ENCODE measurements at regions not wholly inside any gene's neighbourhood (a gene's known extent, or its start where the extent isn't known, plus 50 kb on each side); places are given as distances from the start of the nearest gene placed in this dataset.
"Not testable (repeated sequence)": the region's sequence is repeated elsewhere in the genome, so short reads cannot be mapped to it uniquely, and the experiment has no call there.

DNA sequence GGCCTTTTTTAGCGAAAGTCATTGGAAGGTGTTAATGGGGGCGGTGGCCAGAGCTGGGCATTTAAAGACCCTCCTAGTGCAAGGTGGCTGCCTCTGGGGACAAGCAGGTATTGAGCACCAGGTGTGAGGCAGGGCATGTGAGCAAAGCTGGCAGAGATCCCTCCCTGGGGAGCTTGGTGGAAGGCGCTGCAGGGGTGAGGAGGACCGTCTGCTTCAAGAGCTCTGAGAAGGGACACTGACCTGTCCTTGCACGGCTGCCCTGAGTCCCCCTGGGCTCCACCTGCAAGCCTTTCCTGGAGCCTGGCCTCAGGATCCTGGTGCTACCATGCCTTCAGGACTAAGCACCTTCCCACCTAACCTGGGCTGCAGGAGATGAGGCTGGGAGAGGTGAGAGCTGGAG is 127.0 kb upstream of the CIBAR2 start:
- DNase-seq (ENCODE audit: low read depth): no peak

DNA sequence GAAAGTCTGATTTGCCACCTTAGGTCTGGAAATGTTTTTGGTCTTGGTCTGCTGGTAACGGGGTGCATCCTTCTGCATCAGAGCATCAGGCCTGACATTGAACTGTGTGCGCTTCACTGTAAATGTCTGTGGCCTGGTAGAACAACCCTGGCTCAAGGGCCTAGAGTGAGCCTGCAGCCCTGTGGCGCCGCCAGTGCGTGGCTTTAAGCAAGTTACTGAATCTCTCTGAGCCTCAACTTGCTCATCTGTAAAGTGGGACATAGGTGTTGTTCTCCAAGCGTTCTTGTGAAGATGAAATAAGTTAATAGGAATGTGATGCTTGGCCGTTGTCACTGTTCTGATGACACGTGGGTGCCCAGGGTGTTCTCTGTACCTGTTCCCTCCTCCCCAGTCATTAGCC is 127.6 kb upstream of the CIBAR2 start:
- no peak for DNase-seq (ENCODE audit: low read depth)

DNA sequence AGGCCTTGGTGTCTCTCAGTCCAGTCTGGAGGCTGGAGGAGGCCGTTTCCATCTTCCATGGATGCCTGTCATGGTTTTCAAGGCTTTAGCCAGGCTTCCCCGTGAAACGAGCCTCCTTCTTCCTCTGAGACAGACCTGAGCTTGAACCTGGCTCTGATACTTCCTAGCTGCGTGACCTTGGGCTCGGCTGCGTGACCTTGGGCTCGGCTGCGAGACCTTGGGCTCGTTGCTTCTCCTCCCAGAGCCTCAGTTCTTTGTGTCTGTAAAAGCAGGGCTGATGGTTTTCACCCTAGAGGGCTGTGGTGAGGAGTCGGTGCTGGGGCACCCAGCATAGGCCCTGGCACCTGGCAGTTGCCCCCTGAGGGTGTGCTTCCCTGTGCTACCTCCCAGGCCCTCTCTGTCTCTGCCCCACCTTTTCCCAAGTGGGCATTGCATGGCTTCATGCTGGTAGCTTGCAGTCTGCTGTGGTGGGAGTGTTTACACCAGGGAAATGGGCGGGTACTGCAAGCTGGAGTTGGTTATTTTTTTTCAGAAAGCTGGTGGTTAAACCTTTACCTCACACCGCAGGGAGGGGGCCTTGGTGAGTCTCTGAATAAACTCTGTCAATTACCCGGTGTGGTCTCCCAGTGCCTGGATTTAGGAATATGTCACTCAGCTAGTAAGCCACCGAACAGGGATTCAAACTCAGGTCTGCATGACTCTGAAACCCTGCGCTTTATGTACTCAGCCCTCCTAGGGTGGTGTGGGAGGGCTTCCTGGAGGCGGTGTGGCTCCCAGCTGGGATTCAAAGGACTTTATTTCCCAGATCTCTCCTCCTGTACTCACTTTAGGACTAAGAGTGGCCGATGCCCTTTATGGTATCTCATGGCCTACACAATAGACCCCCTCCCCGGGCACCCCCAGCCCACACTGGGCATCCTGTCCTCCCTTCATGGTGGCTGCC is 129.0 kb upstream of the CIBAR2 start:
- DNase-seq (ENCODE audit: low read depth): no peak

DNA sequence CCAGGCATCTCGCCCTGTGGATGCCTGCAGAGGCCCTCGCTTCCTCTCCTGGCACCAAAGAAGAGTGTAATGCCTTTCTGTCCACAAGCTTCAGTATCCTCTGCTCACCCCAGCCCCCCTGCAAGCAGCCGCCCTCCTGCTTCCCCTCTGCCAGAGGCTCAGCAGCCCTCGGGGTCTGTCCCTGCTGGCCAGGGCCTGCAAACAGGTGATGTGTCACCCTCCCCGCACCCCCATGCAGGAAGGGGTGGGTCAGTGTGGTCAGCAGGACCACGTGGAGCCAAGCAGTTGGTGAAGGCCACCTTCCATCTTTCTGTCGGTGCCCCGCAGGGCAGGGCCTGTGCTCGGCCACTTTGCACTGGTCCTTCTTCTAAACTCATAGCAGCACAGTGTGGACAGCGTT is 129.9 kb upstream of the CIBAR2 start:
- DNase-seq (ENCODE audit: low read depth): no peak

DNA sequence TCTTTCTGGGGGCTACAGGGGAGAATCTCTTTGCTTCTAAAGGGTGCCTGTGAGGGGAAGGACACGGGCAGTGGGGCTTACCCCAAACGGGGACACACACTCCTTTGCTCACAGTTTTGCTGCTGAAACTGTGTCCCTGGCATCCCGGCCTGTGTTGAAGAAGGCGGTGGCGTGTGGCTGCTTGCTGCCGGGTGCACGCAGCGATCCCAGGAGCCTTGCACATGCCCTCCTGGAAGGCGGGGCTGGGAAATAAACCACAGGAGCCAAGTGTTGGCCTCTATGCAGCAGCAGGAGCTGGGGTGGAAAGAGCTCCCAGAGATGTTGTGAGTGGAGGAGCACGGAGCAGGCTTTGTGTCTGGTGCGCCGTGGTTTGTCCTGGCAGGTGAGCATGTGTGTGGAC is 131.0 kb upstream of the CIBAR2 start:
- no peak for DNase-seq (ENCODE audit: low read depth)

DNA sequence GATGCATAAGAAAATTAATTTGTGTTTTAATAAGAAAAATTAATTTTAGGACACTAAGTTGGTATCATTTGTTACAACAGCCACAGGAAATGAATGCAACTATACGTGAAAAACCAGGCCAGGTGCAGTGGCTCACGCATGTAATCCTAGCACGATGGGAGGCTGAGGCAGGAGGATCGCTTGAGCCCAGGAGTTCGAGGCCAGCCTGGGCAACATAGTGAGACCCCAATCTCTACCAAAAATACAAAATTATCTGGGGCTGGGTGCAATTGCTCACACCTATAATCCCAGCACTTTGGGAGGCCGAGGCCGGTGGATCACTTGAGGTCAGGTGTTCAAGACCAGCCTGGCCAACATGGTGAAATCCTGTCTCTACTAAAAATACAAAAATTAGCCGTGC is 132.2 kb upstream of the CIBAR2 start:
- DNase-seq (ENCODE audit: low read depth): not testable (repeated sequence)

DNA sequence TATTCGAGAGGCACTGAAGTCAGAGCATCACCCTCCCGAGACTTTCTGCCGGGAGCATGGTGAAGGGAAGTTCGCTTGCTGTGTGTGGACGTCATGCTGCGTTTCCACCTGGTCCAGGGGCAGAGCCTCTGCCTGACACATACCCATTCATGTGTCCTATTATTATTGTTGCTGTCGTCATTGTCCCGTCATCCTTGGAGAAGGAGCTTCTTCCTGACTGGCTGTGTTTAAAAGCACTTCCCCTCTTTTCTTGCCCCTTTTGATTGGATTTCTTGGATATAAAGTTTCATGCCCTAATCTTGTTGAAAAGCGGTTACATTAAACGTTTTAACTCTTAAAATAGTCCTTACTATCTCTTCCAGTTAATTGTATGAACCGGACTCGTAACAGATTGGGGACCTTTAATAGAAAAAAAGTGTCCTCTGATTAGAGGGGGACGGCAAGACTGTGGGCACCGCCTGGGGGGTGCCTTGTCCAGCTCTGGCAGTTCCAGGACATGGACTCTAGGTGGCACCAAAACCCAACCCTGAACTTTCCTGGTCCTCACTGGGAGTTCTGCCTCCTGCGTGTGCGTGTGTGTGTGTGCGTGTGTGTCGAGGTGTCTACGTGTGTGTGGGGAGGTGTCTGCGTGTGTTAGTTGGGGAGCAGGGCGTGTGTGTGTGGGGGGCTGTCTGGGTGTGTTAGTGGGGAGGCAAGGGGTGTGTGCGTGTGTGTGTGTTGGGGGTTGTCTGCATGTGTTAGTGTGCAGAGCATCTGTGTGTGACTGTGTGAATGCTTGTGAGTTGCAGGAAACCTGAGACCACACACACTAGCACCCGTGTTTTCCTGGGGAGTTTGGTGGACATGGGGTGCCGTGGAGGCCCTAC is 133.3 kb upstream of the CIBAR2 start:
- DNase-seq (ENCODE audit: low read depth): no peak

DNA sequence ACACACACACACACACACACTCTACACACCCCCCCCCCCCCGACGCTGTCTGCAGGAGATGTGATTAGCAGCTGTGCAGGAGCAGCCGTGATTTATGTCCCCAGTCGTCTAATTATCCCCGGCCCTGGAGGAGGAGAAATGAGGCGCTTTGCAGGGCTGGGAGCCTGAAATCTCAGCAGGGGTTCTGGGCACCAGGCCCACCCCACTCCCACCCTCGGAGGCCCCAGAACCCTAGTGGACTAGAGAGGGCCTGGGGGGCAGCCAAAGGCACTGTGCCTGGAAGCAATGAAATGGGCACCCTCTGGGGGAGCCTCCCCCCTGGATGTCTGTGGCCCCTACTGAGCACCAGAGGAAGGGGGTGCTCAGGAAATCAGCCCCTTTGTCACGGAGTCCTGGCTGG is 134.2 kb upstream of the CIBAR2 start:
- no peak for DNase-seq (ENCODE audit: low read depth)

DNA sequence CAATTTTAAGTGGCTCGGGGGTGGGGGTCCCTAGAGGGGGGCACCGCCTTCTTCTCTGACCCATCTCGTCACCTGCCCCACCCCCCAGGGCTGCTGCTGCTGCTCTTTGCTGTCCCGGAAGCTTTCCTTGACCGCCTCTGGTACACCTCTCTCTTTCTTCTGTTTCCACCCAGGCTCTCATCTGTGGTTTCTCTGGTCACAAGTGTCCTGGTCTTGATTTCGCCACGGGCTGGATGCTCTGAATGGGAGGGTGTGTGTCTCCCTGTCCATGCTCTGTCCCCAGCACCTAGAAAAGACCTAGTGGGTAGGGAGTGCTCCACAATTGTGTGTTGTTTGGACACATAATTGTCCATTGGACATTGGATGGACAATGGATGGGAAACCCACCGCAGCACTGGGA is 134.7 kb upstream of the CIBAR2 start:
- no peak for DNase-seq (ENCODE audit: low read depth)

DNA sequence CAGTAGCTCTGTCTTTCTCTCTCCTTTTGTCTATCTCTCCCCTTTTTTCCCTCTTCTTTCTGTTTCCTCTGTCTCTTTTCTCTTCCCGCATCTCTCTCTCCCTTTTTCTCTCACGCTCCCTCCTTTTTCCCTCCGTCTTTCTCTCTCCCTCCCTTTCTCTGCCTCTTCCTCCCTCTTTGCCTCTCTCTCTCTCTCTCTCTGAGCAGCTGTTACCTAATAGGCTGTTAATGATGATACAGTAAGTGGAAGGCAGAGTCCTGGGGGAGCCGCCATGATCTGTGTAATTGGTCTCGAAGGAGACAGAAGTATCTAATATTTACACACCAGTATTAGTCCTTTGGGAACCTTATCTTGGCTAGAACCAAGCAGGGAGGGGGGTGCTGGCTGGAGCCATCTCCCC is 136.1 kb upstream of the CIBAR2 start:
- DNase-seq (ENCODE audit: low read depth): no peak

DNA sequence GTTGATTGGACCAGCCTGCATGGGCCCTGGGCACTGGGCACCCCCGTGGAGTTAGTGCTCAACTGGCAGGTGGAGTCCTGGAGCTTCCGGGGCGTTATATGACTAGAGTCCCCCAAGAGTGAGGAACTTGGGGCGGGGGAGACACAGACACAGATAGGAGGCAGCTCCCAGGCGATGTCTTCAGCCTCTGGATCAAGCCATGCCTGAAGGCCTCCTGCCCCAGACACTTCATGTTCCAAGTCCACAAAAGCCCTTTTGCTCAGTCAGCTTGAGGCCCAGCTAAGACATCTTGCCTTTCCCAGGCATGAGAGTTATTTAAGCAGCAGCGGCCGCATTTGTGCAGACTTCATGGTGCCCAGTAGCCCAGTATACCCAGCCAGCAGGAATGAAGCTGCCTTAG is 136.6 kb upstream of the CIBAR2 start:
- no peak for DNase-seq (ENCODE audit: low read depth)

DNA sequence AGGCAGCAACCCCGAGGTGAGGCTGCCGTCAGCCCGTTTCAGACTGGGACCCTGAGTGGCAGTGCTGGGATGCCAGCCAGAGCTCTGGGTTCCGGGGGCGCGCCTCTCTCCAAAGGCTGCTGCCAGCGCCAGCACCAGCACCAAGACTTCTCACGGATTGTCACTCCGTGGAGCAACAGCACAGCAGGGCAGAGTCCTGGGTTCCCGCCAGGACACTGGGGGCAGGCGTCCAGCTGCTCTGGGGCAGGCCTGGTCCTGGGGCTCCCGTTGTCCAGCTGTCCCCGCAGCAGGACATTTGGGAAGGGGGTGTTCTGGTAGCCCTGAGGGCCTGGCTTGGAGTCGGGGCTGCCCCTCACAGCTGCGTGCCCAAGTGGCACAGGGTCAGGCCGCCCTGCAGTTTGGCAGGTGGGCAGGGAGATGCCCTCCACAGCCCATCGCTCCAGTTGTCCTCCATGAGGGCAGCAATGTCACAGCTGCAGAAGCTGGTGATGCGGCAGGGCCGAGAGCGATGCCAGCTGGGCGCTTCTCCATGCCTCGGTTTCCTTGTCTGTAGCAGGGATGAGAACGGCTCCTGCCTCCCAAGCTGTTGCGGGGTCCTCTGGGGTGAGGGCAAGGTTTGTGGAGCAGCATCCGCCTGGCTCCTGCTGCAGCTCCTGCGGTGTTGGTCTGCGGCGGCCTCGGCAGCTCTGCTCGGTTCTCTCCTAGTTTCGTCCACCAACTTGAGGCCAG is 137.3 kb upstream of the CIBAR2 start:
- DNase-seq (ENCODE audit: low read depth): no peak

DNA sequence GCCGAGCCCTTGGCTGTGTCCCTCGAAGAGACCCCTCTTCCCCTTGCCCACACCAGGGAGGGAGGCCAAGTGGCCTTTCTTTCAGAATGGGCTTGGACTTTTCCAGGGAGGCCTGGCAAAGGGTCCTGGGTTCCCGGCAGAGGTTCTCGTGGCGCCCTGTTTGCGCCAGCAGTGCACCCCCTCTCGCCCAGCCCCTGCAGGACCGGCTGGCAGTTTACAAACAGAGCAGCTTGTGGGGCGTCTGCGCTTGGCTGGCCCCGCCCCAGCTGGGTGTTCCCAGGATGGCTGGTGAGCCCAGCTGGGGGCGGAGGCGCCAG is 137.8 kb upstream of the CIBAR2 start:
- no peak for DNase-seq (ENCODE audit: low read depth)

DNA sequence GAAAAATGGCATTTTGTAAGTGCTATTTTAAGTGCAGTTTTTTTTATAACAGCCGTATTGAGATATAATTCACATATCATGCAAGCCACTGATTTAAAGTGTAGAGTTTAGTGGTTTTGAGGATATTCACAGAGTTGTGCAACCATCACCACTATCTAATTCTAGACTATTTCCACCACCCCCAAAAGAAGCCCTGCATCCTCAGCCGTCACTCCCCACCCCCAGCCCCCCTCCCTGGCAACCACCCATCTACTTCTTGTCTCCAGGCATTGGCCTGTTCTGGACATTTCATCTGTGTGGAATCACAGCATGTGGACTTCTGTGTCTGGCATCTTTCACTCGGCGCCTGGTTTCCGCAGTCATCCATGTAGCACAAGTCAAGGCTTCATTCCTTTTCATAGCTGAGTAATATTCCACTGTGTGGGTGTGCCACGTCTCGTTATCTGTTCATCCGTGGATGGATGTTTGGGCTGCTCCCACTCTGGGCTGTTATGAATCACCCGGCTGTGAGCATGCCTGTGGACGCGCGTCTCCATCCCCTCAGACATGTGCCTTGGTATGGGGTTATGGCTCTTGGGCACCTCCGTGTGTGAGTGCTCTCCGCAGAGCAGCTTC is 138.4 kb upstream of the CIBAR2 start:
- DNase-seq (ENCODE audit: low read depth): no peak

DNA sequence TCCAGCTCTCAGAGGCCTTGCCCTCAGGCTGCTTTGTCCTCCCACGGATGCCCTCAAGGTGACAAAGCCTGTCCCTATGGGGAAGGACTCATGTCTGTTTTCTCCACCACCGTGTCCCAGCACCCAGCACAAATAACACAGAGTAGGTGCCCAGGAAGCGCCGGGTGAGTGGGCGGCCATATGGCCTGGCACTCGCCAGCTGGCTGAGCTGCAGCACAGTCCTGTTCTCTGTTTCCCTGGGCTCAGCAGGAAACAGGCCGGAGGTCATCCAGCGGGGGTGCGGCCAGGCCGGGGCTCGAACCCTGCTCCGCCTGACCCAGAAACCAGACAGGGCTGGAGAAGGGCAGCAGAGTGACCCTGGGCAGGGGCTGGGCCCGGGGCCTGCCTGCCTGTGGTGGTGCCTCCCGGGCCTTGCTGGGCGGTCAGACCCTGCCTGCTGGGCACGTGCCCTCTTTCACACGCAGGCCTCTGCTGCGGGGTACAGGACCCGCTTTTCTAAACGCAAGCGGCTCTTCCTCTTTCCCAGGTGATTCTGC is 139.0 kb upstream of the CIBAR2 start:
- DNase-seq (ENCODE audit: low read depth): no peak

DNA sequence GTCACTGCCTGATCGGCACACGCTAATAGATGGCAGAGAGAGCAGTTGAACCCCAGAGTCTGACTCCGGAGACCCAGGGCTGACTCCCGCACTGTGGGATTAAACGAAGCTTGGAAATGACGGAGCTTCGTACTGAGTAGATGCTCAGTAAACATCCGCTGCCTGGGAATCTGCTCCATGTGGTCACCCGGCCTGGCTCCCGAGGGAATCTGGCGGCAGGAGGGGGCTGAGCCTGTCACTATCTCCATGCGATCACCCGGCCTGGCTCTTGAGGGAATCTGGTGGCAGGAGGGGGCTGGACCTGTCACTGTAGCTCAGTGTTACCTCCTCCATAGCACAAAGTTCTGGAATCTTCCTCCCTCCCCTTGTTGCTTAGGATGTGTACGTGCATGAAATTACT is 139.7 kb upstream of the CIBAR2 start:
- no peak for DNase-seq (ENCODE audit: low read depth)

DNA sequence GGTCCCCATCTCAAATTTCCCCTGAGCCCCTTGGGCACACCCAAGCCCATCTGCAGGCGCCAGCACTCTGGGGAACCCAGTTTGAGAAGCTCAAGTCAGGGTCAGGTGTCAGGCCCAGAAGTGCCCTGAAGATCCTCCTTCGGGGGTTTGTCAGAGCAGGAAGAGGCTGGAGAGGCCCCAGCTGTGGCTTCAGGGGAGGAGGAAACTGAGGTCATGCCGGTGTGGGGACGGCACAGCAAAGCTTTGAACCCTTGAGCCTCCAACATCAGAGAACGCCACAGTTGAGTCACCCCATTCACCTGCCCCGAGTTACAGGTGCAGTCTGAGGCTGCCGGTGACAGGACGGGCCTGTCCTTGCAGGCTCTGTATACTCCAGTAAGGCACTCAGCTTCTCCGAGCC is 140.2 kb upstream of the CIBAR2 start:
- no peak for DNase-seq (ENCODE audit: low read depth)

DNA sequence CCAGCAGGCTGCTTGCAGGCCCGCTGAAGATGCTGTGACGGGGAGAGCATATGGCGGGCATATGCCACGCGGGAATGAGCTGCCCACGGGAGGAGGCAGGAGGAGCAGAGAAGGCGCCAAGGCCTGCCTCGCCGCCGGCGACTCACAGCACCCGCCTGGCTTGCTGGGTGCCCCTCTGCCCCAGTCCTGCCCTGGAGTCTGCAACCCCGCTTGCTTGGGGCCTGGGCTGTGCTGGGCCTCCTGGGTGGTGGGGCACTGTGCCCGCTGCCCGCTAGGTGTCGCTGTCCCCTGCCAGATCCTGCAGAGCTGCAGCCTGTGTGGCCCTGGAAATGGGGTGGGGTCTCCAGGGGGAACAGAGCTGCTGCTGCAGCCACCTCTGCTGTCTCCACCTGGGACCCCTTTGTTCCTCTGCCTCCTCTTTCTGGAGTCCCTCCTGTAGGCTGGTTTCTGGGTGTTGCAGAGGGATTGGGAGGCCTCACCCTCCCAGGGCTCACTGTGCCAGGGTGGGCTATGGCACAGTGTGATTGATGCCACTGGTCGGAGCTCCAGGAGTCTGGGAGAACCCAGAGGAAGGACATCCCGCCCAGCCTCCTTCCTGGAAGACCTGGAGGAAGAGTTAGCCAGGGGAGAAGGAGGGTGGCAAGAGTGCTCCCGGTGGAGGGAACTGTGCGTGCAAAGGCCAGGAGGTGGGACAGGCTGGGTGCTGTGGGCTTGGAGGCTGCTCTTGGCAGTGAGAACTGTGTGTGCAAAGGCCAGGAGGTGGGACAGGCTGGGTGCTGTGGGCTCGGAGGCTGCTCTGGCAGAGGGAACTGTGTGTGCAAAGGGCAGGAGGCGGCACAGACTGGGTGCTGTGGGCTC is 141.0 kb upstream of the CIBAR2 start:
- no peak for DNase-seq (ENCODE audit: low read depth)

DNA sequence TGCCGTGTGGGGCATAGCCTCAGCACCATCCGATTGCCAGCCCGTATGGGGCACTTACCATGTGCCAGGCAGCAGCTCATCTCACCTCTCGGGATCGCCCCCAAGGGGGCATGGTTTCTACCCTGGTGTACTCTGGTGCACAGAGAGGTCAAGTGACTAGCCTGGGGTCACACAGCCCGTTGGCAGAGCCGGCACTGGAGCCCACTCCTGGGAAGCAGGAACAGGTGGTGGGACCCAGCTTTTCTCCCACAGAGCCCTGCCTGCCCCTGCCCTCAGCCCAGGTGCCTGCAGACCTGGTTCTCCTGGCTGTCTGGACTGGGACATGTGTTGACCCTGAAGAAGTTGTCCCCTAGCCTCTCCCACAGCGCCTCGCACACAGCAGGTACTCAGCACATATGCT is 141.8 kb upstream of the CIBAR2 start:
- no peak for DNase-seq (ENCODE audit: low read depth)

DNA sequence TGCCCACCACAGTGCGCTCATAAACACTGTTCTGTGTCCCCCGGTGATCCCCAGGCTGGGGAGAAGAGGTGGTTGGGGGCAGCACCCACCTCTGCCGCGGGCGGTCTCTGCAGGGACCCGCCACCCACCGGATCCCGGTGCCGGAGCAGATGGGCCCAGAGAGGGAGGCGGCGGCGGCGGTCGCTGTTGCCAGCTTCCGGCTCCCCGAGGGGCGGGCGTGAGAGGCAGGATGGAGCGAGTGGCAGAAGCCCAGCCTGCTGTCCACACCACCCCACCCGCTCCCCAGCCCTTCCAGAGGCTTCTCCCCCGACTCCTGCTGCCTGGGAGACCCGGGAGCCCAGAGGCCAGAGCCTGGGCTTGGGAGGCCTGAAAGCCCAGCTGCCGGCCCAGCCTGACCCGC is 142.6 kb upstream of the CIBAR2 start:
- DNase-seq (ENCODE audit: low read depth): no peak

DNA sequence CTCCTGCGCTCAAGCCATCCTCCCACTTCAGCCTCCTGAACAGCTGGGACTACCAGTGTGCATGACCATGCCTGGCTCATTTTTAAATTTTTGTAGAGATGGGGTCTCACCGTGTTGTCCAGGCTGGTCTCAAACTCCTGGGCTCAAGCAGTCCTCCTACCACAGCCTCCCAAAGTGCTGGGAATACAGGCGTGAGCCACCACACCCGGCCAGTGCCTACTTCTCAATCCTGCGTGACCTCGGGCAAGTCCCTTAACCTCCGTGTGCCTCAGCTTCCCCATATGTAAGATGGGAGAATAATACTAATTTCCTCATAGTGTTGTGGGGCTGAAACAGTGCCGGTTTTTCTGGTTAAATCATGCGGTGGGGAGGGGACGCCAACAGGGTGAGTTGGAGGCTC is 143.5 kb upstream of the CIBAR2 start:
- no peak for DNase-seq (ENCODE audit: low read depth)
